ENCODE measurements at regions not wholly inside any gene's neighbourhood (a gene's known extent, or its start where the extent isn't known, plus 50 kb on each side); places are given as distances from the start of the nearest gene placed in this dataset.

GRCh38 chr20:40896814-40897700, 131.6 kb upstream of the TOP1 start:
- Histone ChIP-seq H3K27ac (ENCODE audit: low read depth in 1 of 2, low read length in 2 of 2) (no peak overlapping the region), H3K4me3 (ENCODE audit: low read depth in 1 of 3, low read length in 3 of 3) (no peak overlapping the region), H3K9me3 (ENCODE audit: control insufficient read depth in 4 of 4, low read length in 3 of 4) (no peaks in the 10 kb centered on the region), H3K4me1 (ENCODE audit: control insufficient read depth in 4 of 4, insufficient read depth in 4 of 4, low read length in 3 of 4) (peaks cover 0 to 11% (median 8%) of the 10 kb centered on the region in 4 donors), H3K27me3 (ENCODE audit: control insufficient read depth in 4 of 4, insufficient read depth in 4 of 4, low read length in 3 of 4) (no peaks in the 10 kb centered on the region), H3K36me3 (ENCODE audit: control insufficient read depth in 4 of 4, insufficient read depth in 3 of 4, low read depth in 1 of 4, low read length in 3 of 4) (no peaks in the 10 kb centered on the region), H3K9ac (ENCODE audit: low read depth in 1 of 2, low read length in 2 of 2) (no peak overlapping the region)
- TF ChIP-seq HNF4A (conservative IDR thresholded peaks at IDR 0.05) (no peak), MAX (IDR thresholded peaks at IDR 0.05) (no peak), EGR1 (IDR thresholded peaks at IDR 0.05; ENCODE audit: low read depth in 2 of 2) (no peak), FOXA2 (IDR thresholded peaks at IDR 0.05) (no peak), HNF4G (IDR thresholded peaks at IDR 0.05) (no peak), FOXA1 (IDR thresholded peaks at IDR 0.05) (no peak), GABPA (IDR thresholded peaks at IDR 0.05 in 1 of 2, conservative IDR thresholded peaks at IDR 0.05 in 1 of 2) (no peak), NR2F2 (IDR thresholded peaks at IDR 0.05) (no peak), RXRA (IDR thresholded peaks at IDR 0.05) (no peak), SP1 (IDR thresholded peaks at IDR 0.05) (no peak), RAD21 (IDR thresholded peaks at IDR 0.05) (no peak), CTCF (IDR thresholded peaks at IDR 0.05; ENCODE audit: low read depth, low read length, missing input control) (no peak), JUND (IDR thresholded peaks at IDR 0.05) (no peak), YY1 (IDR thresholded peaks at IDR 0.05) (no peak), TAF1 (conservative IDR thresholded peaks at IDR 0.05) (no peak)
- TF ChIP-seq, protein P1, sequence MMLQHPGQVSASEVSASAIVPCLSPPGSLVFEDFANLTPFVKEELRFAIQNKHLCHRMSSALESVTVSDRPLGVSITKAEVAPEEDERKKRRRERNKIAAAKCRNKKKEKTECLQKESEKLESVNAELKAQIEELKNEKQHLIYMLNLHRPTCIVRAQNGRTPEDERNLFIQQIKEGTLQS (IDR thresholded peaks at IDR 0.05): no peak
- TF ChIP-seq, protein P2, sequence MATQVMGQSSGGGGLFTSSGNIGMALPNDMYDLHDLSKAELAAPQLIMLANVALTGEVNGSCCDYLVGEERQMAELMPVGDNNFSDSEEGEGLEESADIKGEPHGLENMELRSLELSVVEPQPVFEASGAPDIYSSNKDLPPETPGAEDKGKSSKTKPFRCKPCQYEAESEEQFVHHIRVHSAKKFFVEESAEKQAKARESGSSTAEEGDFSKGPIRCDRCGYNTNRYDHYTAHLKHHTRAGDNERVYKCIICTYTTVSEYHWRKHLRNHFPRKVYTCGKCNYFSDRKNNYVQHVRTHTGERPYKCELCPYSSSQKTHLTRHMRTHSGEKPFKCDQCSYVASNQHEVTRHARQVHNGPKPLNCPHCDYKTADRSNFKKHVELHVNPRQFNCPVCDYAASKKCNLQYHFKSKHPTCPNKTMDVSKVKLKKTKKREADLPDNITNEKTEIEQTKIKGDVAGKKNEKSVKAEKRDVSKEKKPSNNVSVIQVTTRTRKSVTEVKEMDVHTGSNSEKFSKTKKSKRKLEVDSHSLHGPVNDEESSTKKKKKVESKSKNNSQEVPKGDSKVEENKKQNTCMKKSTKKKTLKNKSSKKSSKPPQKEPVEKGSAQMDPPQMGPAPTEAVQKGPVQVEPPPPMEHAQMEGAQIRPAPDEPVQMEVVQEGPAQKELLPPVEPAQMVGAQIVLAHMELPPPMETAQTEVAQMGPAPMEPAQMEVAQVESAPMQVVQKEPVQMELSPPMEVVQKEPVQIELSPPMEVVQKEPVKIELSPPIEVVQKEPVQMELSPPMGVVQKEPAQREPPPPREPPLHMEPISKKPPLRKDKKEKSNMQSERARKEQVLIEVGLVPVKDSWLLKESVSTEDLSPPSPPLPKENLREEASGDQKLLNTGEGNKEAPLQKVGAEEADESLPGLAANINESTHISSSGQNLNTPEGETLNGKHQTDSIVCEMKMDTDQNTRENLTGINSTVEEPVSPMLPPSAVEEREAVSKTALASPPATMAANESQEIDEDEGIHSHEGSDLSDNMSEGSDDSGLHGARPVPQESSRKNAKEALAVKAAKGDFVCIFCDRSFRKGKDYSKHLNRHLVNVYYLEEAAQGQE (IDR thresholded peaks at IDR 0.05): no peak
- TF ChIP-seq, protein P3, sequence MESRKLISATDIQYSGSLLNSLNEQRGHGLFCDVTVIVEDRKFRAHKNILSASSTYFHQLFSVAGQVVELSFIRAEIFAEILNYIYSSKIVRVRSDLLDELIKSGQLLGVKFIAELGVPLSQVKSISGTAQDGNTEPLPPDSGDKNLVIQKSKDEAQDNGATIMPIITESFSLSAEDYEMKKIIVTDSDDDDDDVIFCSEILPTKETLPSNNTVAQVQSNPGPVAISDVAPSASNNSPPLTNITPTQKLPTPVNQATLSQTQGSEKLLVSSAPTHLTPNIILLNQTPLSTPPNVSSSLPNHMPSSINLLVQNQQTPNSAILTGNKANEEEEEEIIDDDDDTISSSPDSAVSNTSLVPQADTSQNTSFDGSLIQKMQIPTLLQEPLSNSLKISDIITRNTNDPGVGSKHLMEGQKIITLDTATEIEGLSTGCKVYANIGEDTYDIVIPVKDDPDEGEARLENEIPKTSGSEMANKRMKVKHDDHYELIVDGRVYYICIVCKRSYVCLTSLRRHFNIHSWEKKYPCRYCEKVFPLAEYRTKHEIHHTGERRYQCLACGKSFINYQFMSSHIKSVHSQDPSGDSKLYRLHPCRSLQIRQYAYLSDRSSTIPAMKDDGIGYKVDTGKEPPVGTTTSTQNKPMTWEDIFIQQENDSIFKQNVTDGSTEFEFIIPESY (IDR thresholded peaks at IDR 0.05): no peak
- no peak for DNase-seq (ENCODE audit: low spot score)
- WGBS: 92% methylated on average over 10 of the region's 10 CpGs
